K562 (cell line): ENCODE measurements at regions not wholly inside any gene's neighbourhood (a gene's known extent, or its start where the extent isn't known, plus 50 kb on each side); places are given as distances from the start of the nearest gene placed in this dataset.

Source experiments
- ATAC-seq: fragments of 200-7000 bp; cut with Tn5 transposase; 3 replicates; pipeline ENCODE4 v1.9.1; 2020; ENCODE audit warnings: moderate library complexity
- BruUV-seq: library from RNA; stranded (reverse); fragments of 400-500 nt; replicated peaks from 2 replicates; lab custom pipeline; 2021; lab: Mats Ljungman, UMichigan
- CTCF ChIA-PET: fragments of 300-600 bp; formaldehyde crosslinking; extraction: SDS; loops from one replicate; lab custom pipeline; 2021; ENCODE audit warnings: low intra/inter-chr PET ratio; lab: Yijun Ruan, JAX
- POLR2A ChIA-PET: fragments of 300-600, 350-650 bp; sonication (Branson Sonifier 250); formaldehyde crosslinking; extraction: SDS; loops from one replicate; lab custom pipeline; 2021; ENCODE audit warnings: antibody characterized with exemption, inconsistent platforms; lab: Yijun Ruan, JAX
- DNase-seq, 4 experiments: peaks; one replicate each; pipeline versions ENCODE4 v3.0.0 to v3.0.0-alpha.2; 2011 to 2018; ENCODE audit warnings: low spot score in 3 of 4, mixed read lengths in 3 of 4; ENCODE audit errors: extremely low read depth in 1 of 4
- FAIRE-seq: peaks from 2 replicates; lab custom pipeline; 2011; peaks lifted over from hg19 to GRCh38; lab: Jason Lieb, UNC
- H2AFZ ChIP-seq: 2 replicates; pipeline ENCODE4 v1.6.0; 2011; ENCODE audit warnings: low read depth, low read length, control low read depth, inconsistent platforms
- H3K27ac ChIP-seq: fragments of 200-600 bp; 3 replicates; pipeline ENCODE4 v1.8.0; 2011; ENCODE audit warnings: low read depth, mild to moderate bottlenecking, control low read depth, inconsistent platforms, low read length, moderate library complexity, mixed read lengths; ENCODE audit errors: extremely low read depth
- H3K27me3 ChIP-seq, 2 experiments: fragments of 300-600 bp in 1 of 2; 2 replicates in 1 of 2; 3 replicates in 1 of 2; pipeline versions ENCODE4 v1.6.0 to v1.8.0; 2011; ENCODE audit warnings: inconsistent platforms in 2 of 2, low read length in 2 of 2, mild to moderate bottlenecking in 1 of 2, mixed read lengths in 1 of 2, moderate library complexity in 1 of 2; ENCODE audit not compliant: control insufficient read depth in 2 of 2, insufficient read depth in 2 of 2
- H3K36me3 ChIP-seq: fragments of 300-600 bp; 3 replicates; pipeline ENCODE4 v1.8.0; 2011; ENCODE audit warnings: mild to moderate bottlenecking, low read length, inconsistent platforms; ENCODE audit not compliant: control insufficient read depth, insufficient read depth
- H3K4me1 ChIP-seq, 2 experiments: fragments of 200-600 bp in 1 of 2; replicated peaks in 1 of 2; 2 replicates in 1 of 2; 3 replicates in 1 of 2; pipeline versions ENCODE4 v1.5.1 to v1.8.0; 2011; ENCODE audit warnings: inconsistent platforms in 2 of 2, low read length in 2 of 2, mild to moderate bottlenecking in 1 of 2, mixed read lengths in 1 of 2, moderate library complexity in 1 of 2; ENCODE audit not compliant: control insufficient read depth in 2 of 2, insufficient read depth in 2 of 2
- H3K4me2 ChIP-seq: 2 replicates; pipeline ENCODE4 v1.6.1; 2011; ENCODE audit warnings: low read length, control low read depth, inconsistent platforms, mixed read lengths; ENCODE audit not compliant: insufficient read depth
- H3K4me3 ChIP-seq: fragments of 200-600 bp; sonication (generic), shearing (Covaris generic); 2 replicates; pipeline ENCODE4 v1.5.1; 2016; ENCODE audit warnings: control low read depth, inconsistent platforms
- H3K79me2 ChIP-seq: fragments of 200-600 bp; 3 replicates; pipeline ENCODE4 v1.8.0; 2011; ENCODE audit warnings: low read length, inconsistent platforms; ENCODE audit not compliant: control insufficient read depth, insufficient read depth
- H3K9ac ChIP-seq, 2 experiments: 2 replicates each; pipeline versions ENCODE4 v1.6.0 to v1.6.1; 2011; ENCODE audit warnings: low read depth in 2 of 2, low read length in 2 of 2, control low read depth in 1 of 2, inconsistent platforms in 1 of 2, mild to moderate bottlenecking in 1 of 2, mixed read lengths in 1 of 2; ENCODE audit not compliant: insufficient read depth in 1 of 2
- H3K9me1 ChIP-seq: one replicate; pipeline ENCODE4 v1.6.0; 2011; ENCODE audit warnings: inconsistent platforms, mild to moderate bottlenecking, low read length, moderate library complexity; ENCODE audit not compliant: control insufficient read depth, insufficient read depth
- H3K9me3 ChIP-seq: replicated peaks from 2 replicates; pipeline ENCODE4 v1.5.1; 2011; ENCODE audit warnings: low read depth, low read length, inconsistent platforms; ENCODE audit not compliant: control insufficient read depth, insufficient read depth
- H4K20me1 ChIP-seq: replicated peaks from 2 replicates; pipeline ENCODE4 v1.6.1; 2011; ENCODE audit warnings: low read length, inconsistent platforms, mixed read lengths; ENCODE audit not compliant: control insufficient read depth, insufficient read depth
- ERF ChIP-seq: fragments of 450-650 bp; formaldehyde crosslinking; IDR thresholded peaks from 2 replicates; pipeline ENCODE4 v1.4.0; 2020; ENCODE audit warnings: mild to moderate bottlenecking, mixed read lengths
- FOXJ3 ChIP-seq: sonication (generic); formaldehyde crosslinking; IDR thresholded peaks from 2 replicates; pipeline ENCODE4 v1.4.0; 2020; ENCODE audit warnings: mild to moderate bottlenecking, missing genetic modification reagents
- HEY1 ChIP-seq: fragments of 250-450 bp; sonication (Bioruptor Pico); IDR thresholded peaks from 2 replicates; pipeline ENCODE4 v1.5.0; 2020; ENCODE audit warnings: mild to moderate bottlenecking, moderate library complexity, borderline replicate concordance
- POLR2AphosphoS5 ChIP-seq: IDR thresholded peaks from 2 replicates; pipeline ENCODE4 v1.6.1; 2011; ENCODE audit warnings: mild to moderate bottlenecking, low read depth, low read length, moderate library complexity; ENCODE audit not compliant: control insufficient read depth, insufficient read depth
- ZNF408 ChIP-seq: fragments of 250-450 bp; sonication (Bioruptor Pico); IDR thresholded peaks from 2 replicates; pipeline ENCODE4 v1.4.0; 2020; ENCODE audit warnings: low read depth, mild to moderate bottlenecking, moderate library complexity
- WGBS: fragments of 100-300 bp; shearing (Covaris generic); methylation state at CpG from one replicate; pipeline ENCODE4 v1.1.6; 2016; ENCODE audit warnings: low coverage, mixed read lengths; ENCODE audit not compliant: insufficient coverage; ENCODE audit errors: missing lambda C conversion rate; 5-methylcytosine and 5-hydroxymethylcytosine counted together
- in situ Hi-C: fragments of 300-500 bp; cut with MboI; formaldehyde crosslinking; loops from 4 replicates; pipeline ENCODE4 v1.15.0; 2018; ENCODE audit warnings: inconsistent platforms, mixed read lengths
- intact Hi-C: fragments of 100-400 bp; cut with micrococcal nuclease; formaldehyde crosslinking; loops from 2 replicates; pipeline ENCODE4 v1.14.2; 2022
- TF ChIP-seq, protein P1 (sequence below): fragments of 450-650 bp; IDR thresholded peaks from 2 replicates; pipeline ENCODE4 v1.6.1; 2016; ENCODE audit warnings: borderline replicate concordance

DNA sequence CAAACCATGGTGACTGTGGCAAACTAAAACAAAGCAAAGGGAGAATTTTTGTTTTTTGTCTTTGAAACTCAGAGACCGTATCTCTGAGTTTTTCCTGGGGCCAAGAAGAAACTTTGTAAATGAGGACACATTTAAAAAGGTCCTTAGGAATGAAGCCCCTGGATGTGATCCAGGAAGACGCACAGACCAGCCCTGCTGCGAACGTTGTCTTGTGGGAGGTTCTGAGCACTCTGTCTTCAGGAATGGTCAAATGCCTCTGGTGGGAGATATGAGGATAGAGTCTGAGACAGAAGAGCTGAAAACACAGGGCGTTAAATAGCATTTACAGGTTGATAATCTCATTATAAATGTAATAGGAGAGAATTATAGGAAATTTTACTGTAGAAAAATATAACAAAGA, 893.5 kb upstream of the KLHL29 start:
- Histone ChIP-seq H3K4me3 (no peak overlapping the region), H3K36me3 (no peaks in the 10 kb centered on the region), H3K27me3 (no peaks in the 10 kb centered on the region), H3K4me2 (no peak overlapping the region), H3K9ac (no peak overlapping the region), H3K4me1 (no peaks in the 10 kb centered on the region), H3K9me3 (no peaks in the 10 kb centered on the region), H3K27ac (no peak overlapping the region), H3K79me2 (no peaks in the 10 kb centered on the region), H4K20me1 (no peaks in the 10 kb centered on the region), H3K9me1 (no peaks in the 10 kb centered on the region), H2AFZ (no peak overlapping the region)
- BruUV-seq: no TSS peak
- FAIRE-seq (no peak), ATAC-seq (no peak), DNase-seq (no peak)
- no peak for TF ChIP-seq FOXJ3
- TF ChIP-seq ZNF408 (CRISPR knock-in tag): no peak
- no peak for TF ChIP-seq ERF (CRISPR knock-in tag)
- no peak for TF ChIP-seq HEY1 (CRISPR knock-in tag)
- TF ChIP-seq POLR2AphosphoS5: no peak
- TF ChIP-seq, protein P1, sequence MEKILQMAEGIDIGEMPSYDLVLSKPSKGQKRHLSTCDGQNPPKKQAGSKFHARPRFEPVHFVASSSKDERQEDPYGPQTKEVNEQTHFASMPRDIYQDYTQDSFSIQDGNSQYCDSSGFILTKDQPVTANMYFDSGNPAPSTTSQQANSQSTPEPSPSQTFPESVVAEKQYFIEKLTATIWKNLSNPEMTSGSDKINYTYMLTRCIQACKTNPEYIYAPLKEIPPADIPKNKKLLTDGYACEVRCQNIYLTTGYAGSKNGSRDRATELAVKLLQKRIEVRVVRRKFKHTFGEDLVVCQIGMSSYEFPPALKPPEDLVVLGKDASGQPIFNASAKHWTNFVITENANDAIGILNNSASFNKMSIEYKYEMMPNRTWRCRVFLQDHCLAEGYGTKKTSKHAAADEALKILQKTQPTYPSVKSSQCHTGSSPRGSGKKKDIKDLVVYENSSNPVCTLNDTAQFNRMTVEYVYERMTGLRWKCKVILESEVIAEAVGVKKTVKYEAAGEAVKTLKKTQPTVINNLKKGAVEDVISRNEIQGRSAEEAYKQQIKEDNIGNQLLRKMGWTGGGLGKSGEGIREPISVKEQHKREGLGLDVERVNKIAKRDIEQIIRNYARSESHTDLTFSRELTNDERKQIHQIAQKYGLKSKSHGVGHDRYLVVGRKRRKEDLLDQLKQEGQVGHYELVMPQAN: no peak
- intact Hi-C loops: no loop called here
- ChIA-PET CTCF (no interaction called here), POLR2A (no interaction called here)
- WGBS: 0% methylated on average over 5 of the region's 5 CpGs
- in situ Hi-C loops: no loop called here
